ENCODE measurements at regions not wholly inside any gene's neighbourhood (a gene's known extent, or its start where the extent isn't known, plus 50 kb on each side); places are given as distances from the start of the nearest gene placed in this dataset.
"Not testable (repeated sequence)": the region's sequence is repeated elsewhere in the genome, so short reads cannot be mapped to it uniquely, and the experiment has no call there.

DNA sequence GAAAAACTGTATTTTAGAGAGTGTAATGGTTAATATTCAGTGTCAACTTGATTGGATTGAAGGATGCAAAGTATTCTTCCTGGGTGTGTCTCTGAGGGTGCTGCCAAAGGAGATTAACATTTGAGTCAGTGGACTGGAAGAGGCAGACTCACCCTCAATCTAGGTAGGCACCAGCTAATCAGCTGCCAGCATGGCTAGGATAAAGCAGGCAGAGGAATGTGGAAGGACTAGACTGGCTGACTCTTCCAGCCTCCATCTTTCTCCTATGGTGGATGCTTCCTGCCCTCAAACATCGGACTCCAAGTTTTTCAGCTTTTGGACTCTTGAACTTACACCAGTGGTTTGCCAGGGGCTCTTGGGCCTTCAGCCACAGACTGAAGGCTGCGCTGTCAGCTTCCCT, 740.3 kb downstream of the RNF144A start:
- FAIRE-seq = not testable (repeated sequence)

DNA sequence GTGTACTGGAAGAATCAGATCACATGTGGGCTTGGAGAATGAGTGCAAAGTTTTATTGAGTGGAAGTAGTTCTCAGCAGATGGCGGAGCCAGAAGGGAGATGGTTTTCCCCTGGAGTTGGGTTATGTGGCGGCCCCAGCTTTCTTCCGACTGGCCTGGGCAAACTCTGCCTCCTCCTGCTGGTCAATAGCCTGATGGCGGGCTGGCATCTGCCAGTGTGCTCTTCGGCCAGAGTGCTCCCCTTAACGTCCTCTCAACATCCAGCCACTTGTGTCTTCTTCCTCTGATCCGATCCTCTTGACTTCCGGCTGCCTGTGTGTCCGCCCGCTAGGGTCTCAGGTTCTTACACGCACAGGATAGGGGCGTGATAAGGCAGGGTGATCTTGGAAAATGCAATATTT, 741.3 kb downstream of the RNF144A start:
- no peak for FAIRE-seq

DNA sequence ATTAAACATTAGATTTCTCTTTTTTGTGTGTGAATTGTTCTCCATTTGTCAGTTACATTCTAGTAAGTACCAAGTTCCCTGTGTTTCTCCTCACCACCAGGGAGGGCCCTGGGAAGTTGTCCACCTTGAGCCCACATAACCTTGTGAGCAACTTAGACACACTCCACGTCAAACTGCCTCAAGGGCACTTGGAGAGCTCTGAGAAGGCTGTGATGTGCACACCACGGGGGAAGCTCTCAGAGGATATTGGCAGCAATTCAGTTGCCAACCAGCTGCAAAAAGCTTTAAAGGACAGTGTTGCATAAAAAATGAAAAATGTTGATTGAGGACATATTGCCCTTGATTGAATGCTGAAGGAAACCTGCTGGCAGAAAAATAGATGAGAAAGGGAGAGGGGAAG, 743.6 kb downstream of the RNF144A start:
- no peak for FAIRE-seq

GRCh38 chr2:7661502-7661901, 744.3 kb downstream of the RNF144A start:
- no peak for FAIRE-seq

GRCh38 chr2:7665880-7666279, 748.7 kb downstream of the RNF144A start:
- no peak for FAIRE-seq

DNA sequence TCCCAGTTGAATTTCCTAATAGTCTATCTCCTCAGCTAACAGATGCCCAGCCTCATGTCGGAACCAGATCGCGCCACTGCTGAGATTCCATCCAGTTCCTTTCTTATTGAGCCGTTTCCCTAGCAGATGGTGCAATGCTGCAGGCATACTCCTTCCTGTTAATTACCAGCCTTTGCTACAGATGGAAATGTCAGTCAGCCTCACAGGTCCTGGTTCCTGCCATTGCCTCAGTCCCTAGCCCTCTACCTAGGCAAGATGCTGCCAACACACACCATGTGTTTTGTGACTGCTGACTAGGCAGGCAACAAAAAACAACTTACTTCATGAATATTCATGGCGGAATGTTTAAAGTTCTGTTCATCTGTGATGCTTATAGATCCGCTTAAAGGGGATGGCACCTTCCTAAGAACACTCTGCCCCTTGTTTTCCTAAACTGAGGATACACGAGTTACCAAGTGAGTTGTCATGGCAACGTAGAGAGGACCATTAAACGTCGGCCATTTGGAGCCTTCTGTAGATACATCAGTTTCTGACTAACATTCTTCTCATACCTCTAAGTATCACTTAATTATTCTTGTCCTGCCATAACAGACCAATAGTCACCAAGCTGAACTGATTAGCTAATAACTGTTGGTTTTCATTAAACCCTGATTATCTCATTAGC, 749.5 kb downstream of the RNF144A start:
- no peak for FAIRE-seq

DNA sequence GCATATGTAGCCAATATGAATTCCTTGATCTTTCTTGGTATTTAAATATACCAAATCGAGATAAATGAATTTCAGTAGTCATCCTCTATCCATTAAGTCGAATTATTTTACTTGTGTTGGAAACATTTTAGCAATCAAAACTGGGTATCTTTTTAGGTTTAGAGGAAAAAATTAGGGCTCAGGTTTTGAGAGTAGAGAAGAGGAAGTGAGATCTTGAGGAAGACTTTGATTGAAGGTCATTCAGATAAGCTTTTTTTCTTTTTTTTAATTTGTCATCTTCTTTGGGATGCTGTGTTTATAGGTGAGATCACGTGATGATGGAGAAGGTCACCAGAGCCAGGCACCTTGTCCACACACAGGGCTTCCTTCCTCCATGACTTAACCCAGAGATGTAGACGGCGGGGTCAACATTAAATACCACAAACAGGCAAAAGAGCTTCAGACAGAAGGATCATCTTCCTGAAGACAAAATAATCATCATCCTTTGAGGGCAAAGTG, 750.1 kb downstream of the RNF144A start:
- no peak for FAIRE-seq

- no peak for FAIRE-seq
Observed at GRCh38 chr2:7670905-7671641, 753.9 kb downstream of the RNF144A start.

- FAIRE-seq = no peak
Observed at GRCh38 chr2:7672027-7672684, 754.9 kb downstream of the RNF144A start.

DNA sequence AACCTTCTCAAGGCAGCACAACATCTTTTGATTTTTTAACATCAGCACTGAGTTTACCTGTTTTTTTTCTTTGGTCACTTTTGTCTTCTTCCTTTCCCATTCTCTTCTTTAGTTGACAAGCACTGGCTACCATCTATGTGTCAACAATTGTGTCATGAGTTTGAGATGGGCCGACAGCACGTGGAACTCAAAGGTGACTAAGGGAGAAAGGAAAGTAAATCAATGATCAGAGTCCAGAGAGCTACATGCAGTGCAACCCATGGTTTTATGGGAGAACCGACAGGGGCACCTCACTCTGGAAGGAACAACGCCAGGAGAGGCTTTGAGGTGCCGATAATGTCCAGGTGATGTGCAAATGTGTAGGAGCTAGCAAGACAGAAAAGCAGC, 755.5 kb downstream of the RNF144A start:
- FAIRE-seq = no peak

DNA sequence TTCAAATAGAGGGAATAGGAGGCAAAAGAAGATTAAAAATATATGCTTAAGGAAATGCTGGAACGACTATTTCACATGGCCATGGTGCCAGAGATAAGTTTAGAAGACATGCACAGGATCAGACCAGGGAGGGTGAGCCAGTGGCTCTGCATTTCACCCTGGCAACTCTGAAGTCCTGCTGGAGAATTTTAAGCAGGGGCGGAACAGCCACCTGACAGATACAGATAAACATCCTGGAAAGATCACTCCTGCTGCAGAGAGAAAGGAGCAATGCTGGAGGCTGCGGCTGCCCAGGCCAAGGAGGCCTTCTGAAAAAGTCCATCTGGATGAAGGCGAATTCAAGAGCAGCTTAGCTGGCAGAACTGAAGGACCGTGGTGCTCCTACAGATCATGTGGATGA, 755.9 kb downstream of the RNF144A start:
- FAIRE-seq = no peak

GRCh38 chr2:7673853-7674252, 756.6 kb downstream of the RNF144A start:
- no peak for FAIRE-seq

DNA sequence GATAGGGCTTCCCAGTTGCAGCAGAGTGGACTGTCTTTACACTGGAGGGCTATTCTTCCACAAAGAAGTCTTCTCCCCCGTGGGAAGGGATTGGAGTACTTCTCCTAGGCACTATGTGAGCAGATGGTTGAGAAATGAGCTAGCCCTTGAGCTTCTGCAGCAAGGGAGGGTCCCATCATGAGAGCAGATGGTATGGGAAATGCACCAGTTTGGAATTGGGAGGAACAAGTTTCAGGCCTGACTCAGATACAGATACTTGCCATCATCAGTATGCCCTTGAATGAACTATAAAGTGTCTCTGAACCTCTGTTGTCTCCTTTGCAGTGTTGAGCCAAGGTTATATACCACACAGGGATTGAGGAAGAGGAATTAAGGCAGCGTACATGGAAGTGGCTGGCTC, 757.4 kb downstream of the RNF144A start:
- no peak for FAIRE-seq

DNA sequence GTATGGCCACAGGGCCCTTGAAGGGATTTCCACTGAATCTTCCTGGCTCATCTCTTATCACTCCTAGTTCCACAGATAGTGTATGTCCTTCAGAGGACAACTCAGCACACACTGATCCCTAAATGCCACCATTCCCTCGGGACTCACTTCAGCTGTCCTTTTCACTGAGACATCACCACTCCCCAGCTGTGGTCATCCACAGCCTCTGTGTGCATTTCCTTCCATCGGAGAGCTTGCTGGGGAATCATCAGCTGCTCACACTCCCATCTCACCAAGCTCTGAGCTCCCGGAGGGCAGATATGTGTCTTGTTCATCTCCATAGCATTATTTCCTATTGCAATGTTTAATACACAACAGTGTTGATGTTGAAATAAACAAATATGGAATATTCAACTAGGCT, 759.5 kb downstream of the RNF144A start:
- no peak for FAIRE-seq

GRCh38 chr2:7681881-7682461, 764.8 kb downstream of the RNF144A start:
- FAIRE-seq = no peak

- no peak for FAIRE-seq
Observed at GRCh38 chr2:7683196-7683595, 766.0 kb downstream of the RNF144A start.

DNA sequence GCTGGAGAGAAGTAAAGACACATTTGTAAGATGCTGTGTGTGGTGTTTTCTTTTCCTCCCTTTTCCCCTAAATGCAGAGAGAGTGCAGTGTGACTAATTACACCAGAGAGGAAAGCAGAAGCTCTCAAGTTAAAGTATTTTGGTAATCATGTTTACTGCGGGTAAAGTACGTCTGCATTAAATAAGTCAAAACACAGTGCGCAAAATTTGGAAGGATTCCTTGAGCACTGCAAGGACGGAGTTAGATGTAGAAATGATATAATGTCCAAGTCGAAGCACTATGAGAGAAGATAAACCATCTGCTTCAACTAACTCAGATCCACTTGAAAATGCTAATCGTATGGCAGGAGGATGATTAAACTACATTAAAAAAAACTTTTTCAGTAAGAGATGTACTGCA, 766.5 kb downstream of the RNF144A start:
- FAIRE-seq = no peak

GRCh38 chr2:7685342-7686015, 768.3 kb downstream of the RNF144A start:
- FAIRE-seq = no peak

DNA sequence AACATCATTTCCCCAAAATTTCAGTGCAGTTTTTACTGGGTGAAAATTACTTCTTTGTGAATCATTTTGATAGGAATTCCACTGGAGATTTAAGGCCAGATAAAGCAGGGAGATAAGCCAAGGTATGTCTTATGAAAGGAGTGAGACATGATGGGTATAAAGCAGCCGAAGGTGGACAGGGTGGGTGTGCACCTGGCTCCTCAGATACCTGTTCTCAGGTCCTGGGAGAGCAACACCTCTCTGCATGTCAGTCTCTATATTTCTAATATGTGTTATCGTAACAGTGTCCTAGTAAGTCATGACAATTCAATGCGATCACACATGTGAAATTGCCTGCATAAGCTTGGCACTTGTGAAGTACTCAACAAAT, 768.8 kb downstream of the RNF144A start:
- no peak for FAIRE-seq

- FAIRE-seq = no peak
Observed at GRCh38 chr2:7691961-7692656, 774.9 kb downstream of the RNF144A start.

- no peak for FAIRE-seq
Observed at GRCh38 chr2:7692657-7693161, 775.5 kb downstream of the RNF144A start.
